HepG2 (cell line): ENCODE measurements at regions not wholly inside any gene's neighbourhood (a gene's known extent, or its start where the extent isn't known, plus 50 kb on each side); places are given as distances from the start of the nearest gene placed in this dataset.

Source experiments
- AGO1 ChIP-seq: fragments of 200-400 bp; formaldehyde crosslinking; IDR thresholded peaks from 2 replicates; pipeline ENCODE4 v1.6.1; 2017; ENCODE audit warnings: mild to moderate bottlenecking, low read depth, low read length, moderate library complexity; ENCODE audit not compliant: poor library complexity, severe bottlenecking
- AKAP8 ChIP-seq: sonication (generic); formaldehyde crosslinking; IDR thresholded peaks from 2 replicates; pipeline ENCODE4 v1.5.1; 2020; ENCODE audit warnings: mild to moderate bottlenecking, missing genetic modification reagents
- BCL6 ChIP-seq: IDR thresholded peaks from 2 replicates; pipeline ENCODE4 v1.6.1; 2016; ENCODE audit warnings: missing genetic modification reagents, missing compliant biosample characterization
- ETV6 ChIP-seq: sonication (generic); formaldehyde crosslinking; conservative IDR thresholded peaks from 2 replicates; pipeline ENCODE4 v1.4.0; 2020; ENCODE audit warnings: missing genetic modification reagents
- HDAC6 ChIP-seq: fragments of 200-600 bp; sonication (generic); IDR thresholded peaks from 2 replicates; pipeline ENCODE4 v1.7.0; 2017; ENCODE audit warnings: mild to moderate bottlenecking, antibody characterized with exemption, low read length, low read depth
- HMG20A ChIP-seq: IDR thresholded peaks from 2 replicates; pipeline ENCODE4 v1.6.1; 2016; ENCODE audit warnings: borderline replicate concordance
- HNRNPK ChIP-seq: fragments of 200-400 bp; formaldehyde crosslinking; IDR thresholded peaks from 2 replicates; pipeline ENCODE4 v1.6.1; 2018; ENCODE audit warnings: low read length, low read depth, moderate library complexity, mild to moderate bottlenecking; ENCODE audit not compliant: poor library complexity, severe bottlenecking
- MAFG ChIP-seq: sonication (generic); formaldehyde crosslinking; IDR thresholded peaks from 2 replicates; pipeline ENCODE4 v1.5.1; 2020; ENCODE audit warnings: mild to moderate bottlenecking, missing genetic modification reagents
- MAZ ChIP-seq, 2 experiments: sonication (generic) in 1 of 2; formaldehyde crosslinking in 1 of 2; IDR thresholded peaks; 2 replicates each; pipeline versions ENCODE4 v1.5.0 to v1.6.1; 2012 to 2020; ENCODE audit warnings: low read depth in 2 of 2, mild to moderate bottlenecking in 2 of 2, borderline replicate concordance in 1 of 2, improper control_type of control experiment in 1 of 2, low read length in 1 of 2, missing genetic modification reagents in 1 of 2, moderate library complexity in 1 of 2
- MBD4 ChIP-seq: IDR thresholded peaks from 2 replicates; pipeline ENCODE4 v1.6.1; 2012; ENCODE audit warnings: low read length, inconsistent platforms, borderline replicate concordance
- MXD4 ChIP-seq: IDR thresholded peaks from 2 replicates; pipeline ENCODE4 v1.6.1; 2016; ENCODE audit warnings: mild to moderate bottlenecking, missing biosample characterization, missing genetic modification reagents
- PITX1 ChIP-seq: sonication (generic); formaldehyde crosslinking; IDR thresholded peaks from 2 replicates; pipeline ENCODE4 v1.5.1; 2020; ENCODE audit warnings: mild to moderate bottlenecking, missing genetic modification reagents
- SOX6 ChIP-seq, 2 experiments: fragments of 450-650 bp in 1 of 2; sonication (generic) in 1 of 2; formaldehyde crosslinking in 1 of 2; IDR thresholded peaks; 2 replicates each; pipeline versions ENCODE4 v1.4.0 to v1.6.1; 2017 to 2020; ENCODE audit warnings: antibody characterized with exemption in 1 of 2, mild to moderate bottlenecking in 1 of 2, missing genetic modification reagents in 1 of 2
- SRSF1 ChIP-seq: fragments of 200-400 bp; formaldehyde crosslinking; optimal IDR thresholded peaks from 2 replicates; pipeline ENCODE3; 2017; ENCODE audit warnings: mild to moderate bottlenecking, low read depth, low read length, moderate library complexity
- ZNF572 ChIP-seq: sonication (generic); formaldehyde crosslinking; IDR thresholded peaks from 2 replicates; pipeline ENCODE4 v1.5.1; 2020; ENCODE audit warnings: mild to moderate bottlenecking, missing genetic modification reagents
- TF ChIP-seq, protein P1 (sequence below): sonication (generic); formaldehyde crosslinking; IDR thresholded peaks from 2 replicates; pipeline ENCODE4 v1.4.0; 2020; ENCODE audit warnings: mild to moderate bottlenecking, missing genetic modification reagents
- TF ChIP-seq, protein P2 (sequence below): sonication (generic); formaldehyde crosslinking; IDR thresholded peaks from 2 replicates; pipeline ENCODE4 v1.8.0; 2022; ENCODE audit warnings: missing genetic modification reagents, mild to moderate bottlenecking, inconsistent platforms, borderline replicate concordance
- TF ChIP-seq, protein P3 (sequence below), 2 experiments: sonication (generic) in 1 of 2; formaldehyde crosslinking in 1 of 2; IDR thresholded peaks; 2 replicates each; pipeline versions ENCODE4 v1.4.0 to v1.6.1; 2016 to 2020; ENCODE audit warnings: borderline replicate concordance in 1 of 2, low read depth in 1 of 2, mild to moderate bottlenecking in 1 of 2, missing genetic modification reagents in 1 of 2
- TF ChIP-seq, protein P4 (sequence below): sonication (generic); formaldehyde crosslinking; IDR thresholded peaks from 2 replicates; pipeline ENCODE4 v1.5.0; 2020; ENCODE audit warnings: mild to moderate bottlenecking, missing genetic modification reagents, moderate library complexity

DNA sequence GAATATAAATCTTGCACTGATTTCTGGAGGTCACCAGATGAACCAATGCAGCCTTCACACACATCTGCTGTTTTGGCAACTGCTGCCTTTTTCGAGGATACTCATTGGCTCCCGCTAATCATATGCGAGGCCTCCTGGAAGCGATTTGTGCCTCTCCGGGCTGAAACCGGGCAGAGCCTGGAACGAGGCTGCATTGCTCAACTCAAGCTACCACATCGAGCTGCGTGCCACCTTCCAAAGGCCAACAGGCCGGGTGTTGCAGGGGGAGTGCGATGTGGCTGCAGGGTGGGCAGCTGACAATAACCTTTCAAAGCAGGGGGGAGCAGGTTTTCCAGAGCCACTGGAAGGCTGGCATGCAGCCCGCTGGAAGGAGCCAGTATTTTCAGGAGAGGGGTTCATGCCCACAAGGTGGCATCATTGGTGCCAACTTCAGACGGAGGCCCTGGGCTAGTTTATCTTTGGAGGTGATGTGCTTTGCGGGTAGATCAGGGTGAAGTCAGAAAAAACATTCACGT lies 122.6 kb upstream of the IFNGR1 start (continued):
- TF ChIP-seq MXD4, result no peak
- TF ChIP-seq, protein P1, sequence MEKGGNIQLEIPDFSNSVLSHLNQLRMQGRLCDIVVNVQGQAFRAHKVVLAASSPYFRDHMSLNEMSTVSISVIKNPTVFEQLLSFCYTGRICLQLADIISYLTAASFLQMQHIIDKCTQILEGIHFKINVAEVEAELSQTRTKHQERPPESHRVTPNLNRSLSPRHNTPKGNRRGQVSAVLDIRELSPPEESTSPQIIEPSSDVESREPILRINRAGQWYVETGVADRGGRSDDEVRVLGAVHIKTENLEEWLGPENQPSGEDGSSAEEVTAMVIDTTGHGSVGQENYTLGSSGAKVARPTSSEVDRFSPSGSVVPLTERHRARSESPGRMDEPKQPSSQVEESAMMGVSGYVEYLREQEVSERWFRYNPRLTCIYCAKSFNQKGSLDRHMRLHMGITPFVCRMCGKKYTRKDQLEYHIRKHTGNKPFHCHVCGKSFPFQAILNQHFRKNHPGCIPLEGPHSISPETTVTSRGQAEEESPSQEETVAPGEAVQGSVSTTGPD (CRISPR knock-in tag), result no peak
- TF ChIP-seq SOX6 (IDR thresholded peaks at IDR 0.05), result no peak
- TF ChIP-seq SOX6 (CRISPR knock-in tag; IDR thresholded peaks at IDR 0.05), result no peak
- no peak for TF ChIP-seq MAZ (IDR thresholded peaks at IDR 0.05; ENCODE audit: borderline replicate concordance, low read depth, low read length)
- no peak for TF ChIP-seq MAZ (CRISPR knock-in tag; IDR thresholded peaks at IDR 0.05; ENCODE audit: low read depth)
- TF ChIP-seq, protein P2, sequence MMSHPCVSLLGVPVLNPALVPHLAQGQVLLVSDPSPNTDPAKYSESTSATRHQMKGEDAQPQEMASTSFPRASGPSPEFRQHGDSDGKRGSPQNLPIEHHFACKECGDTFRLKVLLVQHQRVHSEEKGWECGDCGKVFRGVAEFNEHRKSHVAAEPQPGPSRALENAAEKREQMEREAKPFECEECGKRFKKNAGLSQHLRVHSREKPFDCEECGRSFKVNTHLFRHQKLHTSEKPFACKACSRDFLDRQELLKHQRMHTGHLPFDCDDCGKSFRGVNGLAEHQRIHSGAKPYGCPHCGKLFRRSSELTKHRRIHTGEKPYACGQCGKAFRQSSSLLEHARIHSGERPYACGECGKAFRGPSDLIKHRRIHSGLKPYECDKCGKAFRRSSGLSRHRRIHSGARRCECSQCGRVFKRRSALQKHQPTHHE (CRISPR knock-in tag), result no peak
- no peak for TF ChIP-seq BCL6 (CRISPR knock-in tag)
- TF ChIP-seq MAFG (CRISPR knock-in tag), result no peak
- TF ChIP-seq HMG20A (CRISPR knock-in tag), result no peak
- TF ChIP-seq, protein P3, sequence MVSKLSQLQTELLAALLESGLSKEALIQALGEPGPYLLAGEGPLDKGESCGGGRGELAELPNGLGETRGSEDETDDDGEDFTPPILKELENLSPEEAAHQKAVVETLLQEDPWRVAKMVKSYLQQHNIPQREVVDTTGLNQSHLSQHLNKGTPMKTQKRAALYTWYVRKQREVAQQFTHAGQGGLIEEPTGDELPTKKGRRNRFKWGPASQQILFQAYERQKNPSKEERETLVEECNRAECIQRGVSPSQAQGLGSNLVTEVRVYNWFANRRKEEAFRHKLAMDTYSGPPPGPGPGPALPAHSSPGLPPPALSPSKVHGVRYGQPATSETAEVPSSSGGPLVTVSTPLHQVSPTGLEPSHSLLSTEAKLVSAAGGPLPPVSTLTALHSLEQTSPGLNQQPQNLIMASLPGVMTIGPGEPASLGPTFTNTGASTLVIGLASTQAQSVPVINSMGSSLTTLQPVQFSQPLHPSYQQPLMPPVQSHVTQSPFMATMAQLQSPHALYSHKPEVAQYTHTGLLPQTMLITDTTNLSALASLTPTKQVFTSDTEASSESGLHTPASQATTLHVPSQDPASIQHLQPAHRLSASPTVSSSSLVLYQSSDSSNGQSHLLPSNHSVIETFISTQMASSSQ (IDR thresholded peaks at IDR 0.05; ENCODE audit: low read depth), result no peak
- TF ChIP-seq, protein P3 (CRISPR knock-in tag; IDR thresholded peaks at IDR 0.05; ENCODE audit: borderline replicate concordance), result no peak
- no peak for TF ChIP-seq MBD4
- TF ChIP-seq HDAC6, result no peak
- TF ChIP-seq ZNF572, result 0 out of 2 replicates have a peak, but pooled peaks have one; percentile 46
- no peak for TF ChIP-seq HNRNPK
- no peak for TF ChIP-seq AGO1
- no peak for TF ChIP-seq PITX1 (CRISPR knock-in tag)
- no peak for TF ChIP-seq ETV6 (CRISPR knock-in tag)
- TF ChIP-seq, protein P4, sequence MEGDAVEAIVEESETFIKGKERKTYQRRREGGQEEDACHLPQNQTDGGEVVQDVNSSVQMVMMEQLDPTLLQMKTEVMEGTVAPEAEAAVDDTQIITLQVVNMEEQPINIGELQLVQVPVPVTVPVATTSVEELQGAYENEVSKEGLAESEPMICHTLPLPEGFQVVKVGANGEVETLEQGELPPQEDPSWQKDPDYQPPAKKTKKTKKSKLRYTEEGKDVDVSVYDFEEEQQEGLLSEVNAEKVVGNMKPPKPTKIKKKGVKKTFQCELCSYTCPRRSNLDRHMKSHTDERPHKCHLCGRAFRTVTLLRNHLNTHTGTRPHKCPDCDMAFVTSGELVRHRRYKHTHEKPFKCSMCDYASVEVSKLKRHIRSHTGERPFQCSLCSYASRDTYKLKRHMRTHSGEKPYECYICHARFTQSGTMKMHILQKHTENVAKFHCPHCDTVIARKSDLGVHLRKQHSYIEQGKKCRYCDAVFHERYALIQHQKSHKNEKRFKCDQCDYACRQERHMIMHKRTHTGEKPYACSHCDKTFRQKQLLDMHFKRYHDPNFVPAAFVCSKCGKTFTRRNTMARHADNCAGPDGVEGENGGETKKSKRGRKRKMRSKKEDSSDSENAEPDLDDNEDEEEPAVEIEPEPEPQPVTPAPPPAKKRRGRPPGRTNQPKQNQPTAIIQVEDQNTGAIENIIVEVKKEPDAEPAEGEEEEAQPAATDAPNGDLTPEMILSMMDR (CRISPR knock-in tag), result peak; percentile 56
- TF ChIP-seq AKAP8 (CRISPR knock-in tag), result no peak
- peak; percentile 42 for TF ChIP-seq SRSF1
